Lower leg skin (tissue), 4 donors: ENCODE measurements at regions not wholly inside any gene's neighbourhood (a gene's known extent, or its start where the extent isn't known, plus 50 kb on each side); places are given as distances from the start of the nearest gene placed in this dataset.

ENCODE experiments used
- DNase-seq, 2 donors: peaks; one replicate each; pipeline ENCODE4 v3.0.0-alpha.2; 2019; ENCODE audit warnings: low spot score in 2 of 2
- H3K4me3 ChIP-seq: fragments of 200-600 bp; sonication (generic); 2 replicates; pipeline ENCODE4 v1.5.1; 2017; ENCODE audit warnings: mild to moderate bottlenecking, low read depth; ENCODE audit not compliant: poor library complexity, severe bottlenecking
- CTCF ChIP-seq, 3 donors: fragments of 450-650 bp; IDR thresholded peaks; one replicate each; pipeline ENCODE4 v1.5.1; 2016; ENCODE audit warnings: antibody characterized with exemption in 3 of 3, mild to moderate bottlenecking in 3 of 3, moderate library complexity in 2 of 3
- POLR2A ChIP-seq, 2 donors: fragments of 450-650 bp; IDR thresholded peaks; one replicate each; pipeline ENCODE4 v1.6.1; 2016 to 2017; ENCODE audit warnings: antibody characterized with exemption in 2 of 2, mild to moderate bottlenecking in 1 of 2, moderate library complexity in 1 of 2
- WGBS, 2 donors: methylation state at CpG; one replicate each; pipeline ENCODE4 v1.1.5; 2018; 5-methylcytosine and 5-hydroxymethylcytosine counted together
- intact Hi-C: fragments of 100-400 bp; cut with DNase I; formaldehyde crosslinking; loops from one replicate; pipeline ENCODE4 v1.15.0; 2023; ENCODE audit warnings: low total_unique reads

- intact Hi-C loops: no loop called here
- TF ChIP-seq CTCF (IDR thresholded peaks at IDR 0.05): no peak
- no peak for TF ChIP-seq POLR2A (IDR thresholded peaks at IDR 0.05)
- DNase-seq: no peak
- 69 to 73% methylated on average over 5 of the region's 5 CpGs for WGBS, 2 donors
- no peak overlapping the region for H3K4me3 ChIP-seq
Observed at GRCh38 chr5:98398465-98398864, 375.0 kb upstream of the RGMB start.

DNA sequence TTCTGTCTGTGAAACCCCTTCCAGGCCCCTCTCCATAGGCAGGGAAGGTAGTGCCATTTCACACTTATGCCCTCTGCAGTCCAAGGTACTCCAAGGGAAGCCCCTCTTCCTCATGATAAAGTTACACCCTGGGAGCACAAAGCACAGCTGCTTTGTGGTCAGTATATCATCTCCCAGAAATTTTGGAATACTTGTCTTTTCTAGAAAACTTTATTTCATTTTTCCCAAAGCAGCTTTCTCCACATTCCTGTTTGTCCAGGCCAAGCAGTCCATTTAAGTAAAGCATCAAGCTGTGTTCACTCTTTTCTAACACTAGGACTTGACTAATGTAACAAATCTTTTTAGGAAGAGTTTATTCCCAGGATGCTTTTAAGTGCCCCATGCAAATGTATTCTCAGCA, 371.8 kb upstream of the RGMB start:
- intact Hi-C loops: no loop called here
- DNase-seq: no peak
- no peak overlapping the region for H3K4me3 ChIP-seq
- TF ChIP-seq POLR2A (IDR thresholded peaks at IDR 0.05) (no peak), CTCF (IDR thresholded peaks at IDR 0.05) (no peak)

DNA sequence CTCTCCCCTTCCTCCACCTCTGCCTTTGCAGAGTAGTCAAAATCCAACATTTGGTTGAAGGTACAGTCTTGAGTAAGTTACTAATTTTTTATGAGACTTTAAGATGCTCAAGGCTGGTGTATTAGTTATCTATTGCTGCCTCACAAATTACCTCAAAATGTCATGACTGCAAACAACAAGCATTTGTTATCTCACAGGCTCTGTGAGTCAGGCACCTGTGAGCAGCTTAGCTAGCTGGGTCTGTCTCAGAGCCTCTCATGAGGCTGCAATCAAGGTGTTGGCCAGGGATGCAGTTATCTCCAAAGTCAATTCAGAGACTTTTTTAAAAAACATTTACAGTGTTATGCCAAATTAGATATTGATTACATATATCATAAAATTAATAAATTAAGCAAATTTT, 371.3 kb upstream of the RGMB start:
- no peak overlapping the region for H3K4me3 ChIP-seq
- intact Hi-C loops: no loop called here
- DNase-seq: no peak
- TF ChIP-seq POLR2A (IDR thresholded peaks at IDR 0.05) (no peak), CTCF (IDR thresholded peaks at IDR 0.05) (no peak)

DNA sequence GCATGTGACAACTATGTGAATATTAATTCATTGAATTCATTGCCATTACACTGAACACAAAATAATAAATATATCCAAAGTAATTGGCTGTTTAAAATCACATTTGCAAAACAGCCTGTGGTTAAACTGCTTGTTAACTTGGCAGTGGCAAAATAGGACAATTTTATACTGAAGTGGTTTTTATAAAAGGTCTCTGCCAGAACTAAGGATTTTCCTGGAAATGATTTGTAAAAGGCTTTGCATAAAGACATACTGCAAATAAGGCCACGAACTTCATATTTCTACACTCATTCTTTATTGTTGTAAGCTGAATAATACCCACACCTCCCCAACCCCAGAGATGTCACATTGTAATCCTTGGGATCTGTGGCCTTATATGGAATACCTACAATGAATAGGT, 370.3 kb upstream of the RGMB start:
- TF ChIP-seq CTCF (IDR thresholded peaks at IDR 0.05) (no peak), POLR2A (IDR thresholded peaks at IDR 0.05) (no peak)
- H3K4me3 ChIP-seq: no peak overlapping the region
- intact Hi-C loops: no loop called here
- 41 to 50% methylated on average over 1 of the region's 1 CpG for WGBS, 2 donors
- DNase-seq: no peak

DNA sequence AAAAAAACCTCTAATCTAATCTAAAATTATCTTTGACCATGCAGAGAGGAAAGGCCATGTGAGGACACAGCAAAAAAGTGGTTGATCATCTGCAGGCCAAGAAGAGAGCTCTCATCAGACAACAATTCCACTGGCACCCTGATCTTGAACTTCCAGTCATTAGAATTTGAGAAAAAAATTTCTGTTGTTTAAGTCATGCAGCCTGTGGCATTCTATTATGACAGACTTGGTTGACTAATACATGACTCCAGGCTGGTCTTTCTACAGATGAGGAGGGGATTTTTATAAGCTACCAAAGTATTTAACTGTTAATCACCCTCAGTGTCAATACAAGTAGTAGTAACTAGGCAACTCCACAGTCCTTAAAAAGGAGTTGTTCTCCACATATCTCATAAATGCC, 358.5 kb upstream of the RGMB start:
- DNase-seq: no peak
- no peak overlapping the region for H3K4me3 ChIP-seq
- intact Hi-C loops: no loop called here
- no peak for TF ChIP-seq CTCF (IDR thresholded peaks at IDR 0.05)
- no peak for TF ChIP-seq POLR2A (IDR thresholded peaks at IDR 0.05)

DNA sequence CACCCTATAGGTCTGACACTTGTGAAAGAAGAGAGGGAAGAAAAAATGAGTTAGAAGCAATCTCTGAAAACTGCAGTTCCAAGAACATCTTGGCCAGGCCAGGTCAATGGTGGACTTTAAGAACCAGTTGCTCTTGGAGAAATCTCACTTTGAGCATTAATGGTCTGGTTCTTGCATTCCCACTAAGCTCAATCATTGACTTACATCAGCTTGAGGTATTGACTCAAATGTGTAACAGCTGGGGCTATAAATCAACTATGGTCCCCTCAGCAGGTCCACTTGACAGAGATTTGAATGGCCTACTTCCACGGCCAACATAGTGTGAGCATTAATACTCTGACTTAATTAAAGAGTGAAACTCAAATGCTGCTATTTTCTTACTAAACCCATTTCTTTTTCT, 357.8 kb upstream of the RGMB start:
- DNase-seq: no peak
- 93 to 100% methylated on average over 1 of the region's 1 CpG for WGBS, 2 donors
- intact Hi-C loops: no loop called here
- H3K4me3 ChIP-seq: no peak overlapping the region
- TF ChIP-seq POLR2A (IDR thresholded peaks at IDR 0.05): no peak
- TF ChIP-seq CTCF (IDR thresholded peaks at IDR 0.05): no peak
